ENCODE measurements at regions not wholly inside any gene's neighbourhood (a gene's known extent, or its start where the extent isn't known, plus 50 kb on each side); places are given as distances from the start of the nearest gene placed in this dataset.

GRCh38 chr5:96565582-96566265 is 96.5 kb upstream of the CAST start:
- TF ChIP-seq ZNF324 (tag by site-specific recombination; IDR thresholded peaks at IDR 0.05) (no peak), ZNF549 (tag by site-specific recombination; IDR thresholded peaks at IDR 0.05) (no peak), CTCF (tag by site-specific recombination; IDR thresholded peaks at IDR 0.05) (no peak), ZNF707 (tag by site-specific recombination; IDR thresholded peaks at IDR 0.05) (no peak), ZNF660 (tag by site-specific recombination; IDR thresholded peaks at IDR 0.05) (no peak), ZNF513 (tag by site-specific recombination; IDR thresholded peaks at IDR 0.05) (no peak), ZEB2 (tag by site-specific recombination; IDR thresholded peaks at IDR 0.05) (no peak), ZNF544 (tag by site-specific recombination; IDR thresholded peaks at IDR 0.05) (no peak), ZNF223 (tag by site-specific recombination; IDR thresholded peaks at IDR 0.05) (no peak), ZNF639 (tag by site-specific recombination; IDR thresholded peaks at IDR 0.05) (no peak), ZNF404 (tag by site-specific recombination; IDR thresholded peaks at IDR 0.05) (no peak), ZNF10 (tag by site-specific recombination; IDR thresholded peaks at IDR 0.05) (no peak), ZNF148 (tag by site-specific recombination; IDR thresholded peaks at IDR 0.05; ENCODE audit: borderline replicate concordance) (no peak), PATZ1 (tag by site-specific recombination; IDR thresholded peaks at IDR 0.05) (no peak)
